Right ventricle myocardium inferior (tissue), 1 donor: ENCODE measurements at regions not wholly inside any gene's neighbourhood (a gene's known extent, or its start where the extent isn't known, plus 50 kb on each side); places are given as distances from the start of the nearest gene placed in this dataset.
"Not testable (repeated sequence)": the region's sequence is repeated elsewhere in the genome, so short reads cannot be mapped to it uniquely, and the experiment has no call there.

ENCODE experiments used
- ATAC-seq: fragments of 200-7000 bp; cut with Tn5 transposase; one replicate; pipeline ENCODE4 v1.9.1; 2020; ENCODE audit warnings: mild to moderate bottlenecking, moderate library complexity
- DNase-seq: peaks from one replicate; pipeline ENCODE4 v3.0.0; 2021; ENCODE audit errors: missing footprints
- intact Hi-C: fragments of 100-400 bp; cut with DNase I; formaldehyde crosslinking; loops from one replicate; pipeline ENCODE4 v1.11.0; 2022
- donor health status: DM: no; HTN: yes; CAD: no; lungs with severe emphysema.

DNA sequence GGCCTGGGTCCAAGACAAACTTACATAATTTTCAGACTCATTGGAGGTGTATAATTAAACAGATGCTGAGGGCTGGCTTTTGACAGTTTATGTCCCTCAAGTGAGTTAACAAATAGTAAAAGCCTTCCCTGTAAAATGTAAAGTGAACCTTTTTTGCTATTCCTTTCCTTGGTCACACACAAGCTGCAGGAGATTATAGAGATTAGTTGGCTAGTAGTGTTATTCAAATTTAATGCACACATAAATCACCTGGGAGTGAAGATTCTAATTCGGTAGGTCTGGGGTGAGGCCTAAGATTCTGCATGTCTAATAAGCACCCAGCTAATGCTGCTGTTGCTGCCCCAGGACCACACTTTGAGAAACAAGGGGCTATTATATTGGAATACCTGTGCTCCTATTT lies 206.2 kb upstream of the SSTR1 start:
- intact Hi-C loops: no loop called here
- no peak for ATAC-seq

DNA sequence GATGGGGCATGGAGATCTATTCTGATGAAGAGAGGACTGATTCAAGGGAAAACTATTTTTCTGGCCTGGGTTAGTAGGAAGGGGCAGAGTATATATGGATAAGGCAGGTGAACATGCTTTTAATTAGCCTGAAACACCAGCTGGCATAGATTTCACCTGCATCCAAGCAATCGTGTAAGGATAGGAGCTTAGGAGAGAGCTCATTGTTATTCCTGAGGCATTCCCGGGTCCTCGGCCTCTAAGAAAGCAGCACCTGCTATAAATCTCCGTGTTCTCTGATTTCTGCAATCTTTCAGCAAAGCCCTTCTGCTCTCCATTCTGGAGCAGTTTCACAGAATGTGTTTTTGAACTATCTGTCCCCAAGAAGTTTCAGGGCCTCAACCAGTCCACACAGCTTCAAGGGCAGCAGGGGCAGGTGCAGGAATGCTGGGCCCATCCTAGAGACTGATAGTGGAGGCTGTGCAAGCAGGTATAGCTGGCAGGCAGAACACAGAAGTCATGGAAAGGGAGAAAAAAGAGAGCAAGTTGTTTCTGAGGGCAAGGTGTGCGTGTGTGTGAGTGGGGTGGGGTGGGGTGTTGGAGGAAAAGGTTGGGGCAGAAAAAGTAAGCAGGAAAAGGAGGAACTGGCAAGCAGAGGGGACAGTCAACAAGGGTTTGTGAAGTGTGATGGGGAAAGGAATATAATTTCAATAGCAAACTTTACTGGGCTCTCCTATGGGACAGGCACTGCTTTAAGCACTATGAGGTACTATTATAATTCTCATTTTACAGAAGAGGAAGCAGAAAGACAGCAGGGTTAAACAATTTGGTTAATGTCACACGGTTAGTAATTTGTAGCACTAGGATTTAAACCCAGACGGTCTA lies 203.7 kb upstream of the SSTR1 start:
- intact Hi-C loops: no loop called here
- DNase-seq: no peak
- no peak for ATAC-seq

More for the DNA sequence above, 206.2 kb upstream of the SSTR1 start:
- no peak for DNase-seq

DNA sequence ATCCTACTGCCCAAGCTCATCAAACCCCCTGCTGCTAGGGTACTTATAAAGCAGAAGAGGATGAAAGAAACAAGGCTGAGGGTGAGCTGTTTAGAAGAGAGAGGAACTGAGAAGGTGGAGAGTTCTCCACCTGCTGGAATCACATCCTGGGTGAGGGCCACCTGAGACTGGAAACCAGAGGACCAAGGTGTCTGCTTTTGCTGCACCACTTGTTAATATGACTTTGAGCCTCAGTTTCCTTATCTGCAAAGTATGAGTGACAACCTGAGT lies 203.2 kb upstream of the SSTR1 start:
- intact Hi-C loops: no loop called here
- no peak for ATAC-seq

DNA sequence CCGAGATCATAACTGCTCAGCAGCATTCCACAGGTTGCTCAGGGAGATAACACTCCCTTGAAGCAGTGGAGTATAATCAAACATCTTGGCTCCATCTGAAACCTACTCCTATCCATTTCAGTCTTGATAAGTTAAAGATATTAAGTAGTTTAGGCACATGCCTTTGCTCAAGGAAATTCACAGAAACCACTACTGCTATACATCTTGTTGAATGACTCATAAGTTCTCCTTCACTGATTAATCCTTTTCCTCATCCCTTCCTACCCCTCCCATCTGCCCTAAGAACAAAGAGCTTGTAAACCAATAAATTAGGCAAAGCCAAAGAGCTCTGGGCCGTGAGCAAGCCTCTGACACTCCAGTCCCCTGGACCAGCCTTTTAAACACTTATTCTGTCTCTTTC lies 196.5 kb upstream of the SSTR1 start:
- DNase-seq, ATAC-seq, intact Hi-C loops: not testable (repeated sequence)

More for the DNA sequence above, 203.2 kb upstream of the SSTR1 start:
- DNase-seq: no peak

DNA sequence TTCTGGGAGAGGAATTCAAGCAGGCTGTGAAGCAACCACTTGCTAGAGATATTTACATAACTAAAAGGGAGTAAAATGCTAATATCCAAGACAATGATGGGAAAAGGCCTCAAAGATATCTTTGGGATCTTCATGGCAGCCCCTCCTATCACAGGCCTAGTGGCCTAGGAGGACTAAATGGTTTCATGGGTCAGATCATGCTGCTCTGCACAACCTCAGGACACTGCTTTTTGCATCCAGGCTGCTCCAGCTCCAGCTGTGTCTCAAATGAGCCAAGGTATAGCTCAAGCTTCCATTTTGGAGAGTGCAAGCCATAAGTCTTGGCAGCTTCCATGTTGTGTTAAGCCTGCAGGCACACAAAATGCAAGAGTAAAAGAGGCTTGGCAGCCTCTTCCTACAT lies 195.6 kb upstream of the SSTR1 start:
- intact Hi-C loops: no loop called here
- no peak for ATAC-seq
- DNase-seq: no peak

DNA sequence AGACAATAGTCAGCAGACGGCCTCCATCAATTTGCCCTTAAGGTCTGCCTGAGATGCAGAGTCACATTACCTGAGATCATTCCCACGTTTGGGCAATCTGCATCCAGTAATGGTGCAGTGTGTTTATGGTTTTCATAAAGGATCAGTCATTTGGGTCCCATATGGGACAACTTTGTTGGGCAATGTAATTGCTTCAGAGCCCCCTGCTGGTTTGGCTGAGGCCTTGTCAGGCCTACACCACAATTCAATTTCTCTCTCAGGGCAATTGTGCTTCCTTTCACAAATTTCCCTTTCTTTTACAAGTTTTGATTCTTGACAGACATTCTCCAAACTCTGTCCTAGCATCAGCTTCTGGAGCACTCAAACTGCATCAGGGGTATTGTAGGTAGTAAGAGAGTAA lies 191.2 kb upstream of the SSTR1 start:
- no peak for ATAC-seq
- intact Hi-C loops: no loop called here
- no peak for DNase-seq

DNA sequence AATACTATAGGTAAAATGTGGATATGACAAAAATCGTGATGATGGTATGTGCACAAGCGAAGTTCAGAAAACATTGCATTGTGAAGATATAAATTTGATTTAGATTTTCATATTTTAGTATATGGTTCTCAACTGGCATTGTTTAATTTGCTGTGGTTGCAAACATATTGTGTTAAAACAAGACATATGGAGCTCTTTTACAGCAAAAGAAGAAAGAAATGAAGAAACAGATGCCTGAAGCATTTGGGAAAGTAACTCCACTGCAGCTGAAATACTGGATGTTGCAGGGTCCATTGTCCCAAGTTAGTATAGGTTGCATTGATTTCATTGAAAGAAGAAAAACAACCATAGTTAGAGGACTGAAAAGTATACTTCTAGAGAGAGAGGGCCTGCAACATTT lies 185.8 kb upstream of the SSTR1 start:
- no peak for DNase-seq
- intact Hi-C loops: no loop called here
- no peak for ATAC-seq

DNA sequence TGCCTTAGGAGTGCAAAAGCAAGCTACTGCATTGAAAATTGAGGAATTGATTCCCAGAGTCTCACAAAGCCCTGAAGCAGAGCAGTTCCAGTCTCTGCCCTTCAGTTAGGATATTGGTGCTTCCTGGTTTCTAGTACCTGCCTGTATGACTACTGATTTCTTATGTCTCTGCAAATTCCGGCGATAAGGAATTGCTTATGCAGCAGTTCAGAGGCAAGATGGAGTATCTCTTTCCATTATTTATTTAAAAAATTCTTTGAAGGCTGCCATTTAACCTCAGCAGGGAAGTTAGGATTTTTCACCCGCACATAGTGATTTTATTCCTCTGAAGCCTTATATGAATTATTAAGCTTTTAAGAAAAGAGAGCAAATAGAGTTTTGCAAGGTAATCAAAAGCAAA lies 184.9 kb upstream of the SSTR1 start:
- ATAC-seq (no peak), DNase-seq (no peak)
- intact Hi-C loops: no loop called here

DNA sequence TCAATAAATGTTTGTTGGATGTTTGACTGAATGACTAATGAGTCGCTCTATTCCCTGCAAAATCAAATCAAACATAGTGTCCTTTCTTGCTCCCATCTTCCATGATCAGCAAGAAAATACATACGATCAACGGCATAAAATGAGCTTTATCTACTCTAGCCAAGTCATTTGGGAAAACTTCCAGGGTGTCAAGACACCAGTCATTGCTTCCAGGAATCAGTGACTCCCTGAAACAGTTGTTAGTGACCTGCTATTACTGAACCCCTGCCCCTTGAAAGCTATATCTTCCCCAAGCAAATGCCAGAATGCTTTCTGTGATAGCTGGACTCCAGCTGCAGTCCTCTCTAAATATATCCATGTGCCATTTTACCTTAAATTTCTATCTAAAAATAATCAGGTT lies 169.5 kb upstream of the SSTR1 start:
- DNase-seq (no peak), ATAC-seq (no peak)
- intact Hi-C loops: no loop called here

DNA sequence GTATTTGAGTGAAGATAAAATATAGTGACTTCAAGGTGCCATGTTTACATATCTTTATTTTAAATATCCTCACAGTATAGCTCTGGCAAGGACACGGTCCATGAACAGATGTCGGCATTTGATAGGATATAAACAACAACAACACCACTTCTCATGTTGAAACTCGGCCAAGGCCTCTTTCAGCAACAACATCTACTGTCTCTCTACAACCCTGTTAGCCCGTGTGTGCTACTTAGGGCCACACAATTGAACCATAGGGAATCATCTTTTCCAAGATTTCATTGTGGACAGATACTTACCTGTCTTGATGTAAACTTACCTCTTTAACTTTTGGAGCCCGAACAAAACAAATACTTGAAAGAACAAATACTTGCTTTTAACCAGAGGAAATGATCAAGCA lies 168.7 kb upstream of the SSTR1 start:
- ATAC-seq: no peak
- intact Hi-C loops: no loop called here

DNA sequence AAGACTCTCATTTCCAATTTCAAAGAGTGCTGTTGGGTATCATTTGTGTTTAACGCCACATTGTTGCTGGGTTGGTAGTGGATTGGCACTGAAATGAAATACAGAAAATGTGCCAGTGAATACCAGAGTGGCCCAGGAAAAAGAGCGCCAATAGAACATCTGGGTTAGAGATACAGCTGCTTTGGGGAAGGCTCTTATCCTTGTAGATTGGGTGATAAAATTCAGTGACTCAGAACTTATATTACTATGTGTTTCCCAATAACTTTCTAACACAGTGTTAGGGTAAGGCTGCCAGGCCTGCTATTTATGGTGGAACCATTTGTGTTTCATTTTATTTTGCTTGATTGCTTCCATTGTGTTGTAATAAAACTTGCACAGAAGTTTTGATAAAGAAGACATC lies 168.2 kb upstream of the SSTR1 start:
- ATAC-seq (no peak), DNase-seq (no peak)
- intact Hi-C loops: no loop called here

More for the DNA sequence above, 168.7 kb upstream of the SSTR1 start:
- no peak for DNase-seq

DNA sequence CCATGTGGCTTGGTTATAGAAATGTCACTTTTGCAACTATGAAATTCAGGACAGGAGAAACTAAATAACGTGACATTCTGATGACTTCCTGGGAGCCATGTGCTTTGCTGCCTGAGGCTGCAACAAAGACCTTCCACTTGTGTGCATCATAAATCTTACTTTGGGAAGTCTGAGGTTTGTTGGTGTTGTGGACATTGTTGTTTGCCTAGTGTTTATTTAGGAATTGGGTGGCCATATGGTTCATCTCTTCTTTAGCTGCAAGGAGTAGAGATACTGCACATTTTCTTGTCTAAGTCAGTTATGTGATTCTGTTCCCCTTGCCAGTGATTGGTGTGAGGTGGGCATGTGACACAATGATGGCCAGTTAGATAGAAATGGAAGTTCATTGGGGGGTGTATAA lies 167.3 kb upstream of the SSTR1 start:
- no peak for DNase-seq
- ATAC-seq: no peak
- intact Hi-C loops: no loop called here

DNA sequence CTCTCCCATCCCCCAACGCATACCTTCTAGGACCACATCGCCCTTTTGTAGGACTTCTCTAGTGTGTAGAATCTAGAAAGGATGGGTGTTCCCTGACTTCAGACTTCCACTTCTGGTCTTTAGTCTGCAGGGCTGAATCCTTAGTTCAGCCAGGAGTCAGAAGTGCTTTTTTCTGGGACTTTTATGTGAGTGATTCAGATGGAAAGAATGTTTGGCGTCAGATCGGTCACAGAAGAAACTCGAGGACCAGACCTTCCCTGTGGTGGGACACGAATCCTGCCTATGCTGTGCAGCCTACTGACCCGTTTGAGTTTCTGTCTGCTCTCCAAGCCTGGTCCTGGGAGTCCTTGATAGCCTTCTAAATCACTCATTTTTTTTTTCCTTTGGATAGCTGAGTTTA lies 165.4 kb upstream of the SSTR1 start:
- DNase-seq (no peak), ATAC-seq (no peak)
- intact Hi-C loops: no loop called here

DNA sequence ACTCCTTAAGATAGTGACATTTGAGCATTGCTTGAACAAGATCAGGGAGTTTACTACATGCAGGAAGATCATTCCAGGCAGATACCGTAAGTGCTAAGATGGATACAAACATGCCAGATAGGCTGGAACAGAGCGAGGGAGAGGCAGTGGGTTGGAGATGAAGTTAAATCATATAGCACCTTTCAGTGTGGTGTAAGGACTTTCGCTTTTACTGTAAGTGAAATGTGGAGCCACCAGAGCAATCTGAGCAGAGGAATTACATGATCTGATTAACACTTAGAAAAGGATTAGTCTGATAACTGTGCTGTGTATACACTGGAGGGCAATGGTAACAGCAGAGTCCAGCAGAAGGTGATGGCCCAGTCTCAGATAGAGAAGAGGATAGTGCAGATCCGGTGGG lies 163.0 kb upstream of the SSTR1 start:
- intact Hi-C loops: no loop called here
- no peak for DNase-seq
- ATAC-seq: no peak

DNA sequence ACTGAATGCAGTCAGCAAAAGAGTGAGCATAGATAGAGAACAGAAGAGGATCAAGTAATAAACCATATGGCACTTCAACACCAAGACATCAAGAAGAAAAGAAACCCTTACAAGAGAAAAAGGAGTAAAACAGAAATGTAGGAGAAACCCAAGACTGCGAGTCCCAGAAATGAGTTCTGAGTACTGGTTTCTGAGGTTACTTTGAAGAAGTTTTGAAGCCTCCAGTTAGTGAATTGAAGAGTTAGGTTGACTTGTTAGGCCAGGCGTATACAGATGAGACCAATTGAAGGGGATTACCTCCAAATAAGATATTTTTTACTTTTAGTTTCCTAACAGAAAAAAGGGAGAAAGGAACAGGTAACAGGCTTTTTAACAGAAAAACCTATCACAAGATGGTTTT lies 162.2 kb upstream of the SSTR1 start:
- intact Hi-C loops: no loop called here
- no peak for ATAC-seq
- no peak for DNase-seq

DNA sequence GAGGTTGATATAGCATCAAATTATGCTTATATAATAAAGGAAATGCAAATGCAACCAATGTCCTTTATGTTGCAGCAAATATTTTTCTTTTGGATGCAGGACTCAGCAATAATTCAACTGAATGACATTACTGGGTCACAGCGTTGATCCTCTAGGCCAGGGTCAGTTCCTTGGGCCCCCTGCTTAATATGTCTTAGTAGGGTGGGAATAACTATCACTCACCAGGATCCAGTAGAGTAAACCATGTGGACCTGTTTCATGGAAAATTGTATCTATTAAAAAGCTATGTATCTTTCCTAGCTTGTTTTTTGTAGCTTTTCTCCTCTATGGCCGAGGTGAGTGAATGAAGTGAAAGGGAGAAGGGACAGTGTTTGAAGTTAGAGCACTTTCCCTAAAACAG lies 161.5 kb upstream of the SSTR1 start:
- intact Hi-C loops: no loop called here
- DNase-seq: no peak
- ATAC-seq: no peak

DNA sequence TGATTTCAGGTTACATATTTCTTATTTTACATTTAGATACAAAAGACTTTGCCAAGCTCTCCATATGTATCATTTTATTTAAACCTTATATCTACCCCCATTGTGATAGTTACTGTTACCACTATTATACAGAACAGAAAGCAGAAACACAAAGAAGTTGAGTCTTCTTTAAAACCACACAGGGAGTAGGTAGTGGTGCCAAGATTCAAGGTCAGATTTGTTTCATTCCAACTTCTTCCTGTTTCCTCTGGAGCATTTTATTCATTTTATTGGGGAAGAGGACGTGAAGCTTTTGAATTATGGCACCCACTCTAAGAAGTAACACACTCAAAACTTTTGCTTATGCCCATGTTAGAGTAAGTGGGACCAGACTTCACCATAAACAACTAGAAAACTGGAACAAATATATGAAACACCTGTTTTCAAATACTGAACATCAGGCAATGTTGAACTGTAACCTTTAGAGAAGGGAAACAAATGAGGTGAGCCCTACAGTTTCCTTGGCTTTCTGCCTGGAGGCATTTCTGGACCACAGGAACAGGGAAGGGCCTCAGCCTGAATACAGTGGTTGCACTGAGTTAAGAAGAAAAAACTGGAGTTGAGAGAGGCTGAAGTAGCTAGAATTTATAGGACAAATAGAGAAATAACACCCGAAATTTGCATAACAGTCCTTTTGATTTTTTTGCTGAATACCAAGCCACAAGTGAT lies 160.4 kb upstream of the SSTR1 start:
- ATAC-seq (no peak), DNase-seq (no peak)
- intact Hi-C loops: no loop called here

DNA sequence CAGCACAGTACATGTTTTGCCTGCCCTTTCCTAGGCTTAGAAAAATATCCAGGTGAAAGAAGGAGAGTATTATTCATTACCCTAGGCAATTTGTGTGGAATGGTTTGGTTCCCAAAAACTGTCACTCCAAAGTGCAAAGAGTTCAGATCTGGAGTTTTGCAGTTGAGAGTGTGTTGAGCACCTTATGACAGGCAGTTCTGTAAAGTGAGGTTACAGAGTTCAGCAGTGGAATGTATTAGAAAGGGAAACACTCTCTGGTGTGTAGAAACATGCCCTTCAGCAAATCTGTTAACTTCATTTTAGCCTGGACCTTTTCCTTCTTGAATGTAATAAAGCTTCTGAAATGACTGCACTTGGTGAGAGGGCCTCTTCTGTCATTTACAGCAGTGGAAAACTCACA lies 154.0 kb upstream of the SSTR1 start:
- ATAC-seq: no peak
- intact Hi-C loops: no loop called here
- DNase-seq: no peak

DNA sequence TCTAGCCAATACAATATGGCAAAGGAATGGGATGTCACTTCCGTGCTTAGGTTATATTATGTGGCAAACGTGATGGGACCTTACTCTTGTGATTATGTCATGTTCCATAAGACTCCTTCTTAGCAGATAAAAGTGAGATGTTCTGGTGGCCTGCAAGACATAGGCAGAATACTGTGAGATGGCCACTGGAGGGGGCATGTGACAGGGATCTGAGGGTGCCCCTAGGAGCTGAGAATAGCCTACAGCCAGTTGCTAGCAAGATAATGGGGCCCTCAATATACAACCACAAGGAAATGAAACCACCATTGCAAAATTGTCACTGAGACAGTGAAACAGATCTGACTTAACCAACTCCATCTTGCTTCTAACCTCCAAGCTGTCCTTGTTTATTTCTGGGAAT lies 151.4 kb upstream of the SSTR1 start:
- intact Hi-C loops: no loop called here
- DNase-seq: no peak
- no peak for ATAC-seq

DNA sequence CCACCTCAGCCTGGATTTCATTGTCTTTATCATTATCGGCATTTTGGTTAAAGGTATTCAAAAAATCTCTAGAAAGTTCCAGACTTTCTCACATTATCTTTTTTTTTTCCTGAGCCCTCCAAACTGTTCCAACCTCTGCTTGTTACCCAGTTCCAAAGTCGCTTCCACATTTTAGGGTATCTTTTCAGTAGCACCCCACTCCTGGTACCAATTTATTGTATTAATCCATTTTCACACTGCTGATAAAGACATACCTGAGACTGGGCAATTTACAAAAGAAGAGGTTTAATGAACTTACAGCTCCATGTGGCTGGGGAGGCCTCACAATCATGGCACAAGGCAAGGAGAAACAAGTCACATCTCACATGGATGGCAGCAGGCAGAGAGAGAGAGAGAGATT lies 145.5 kb upstream of the SSTR1 start:
- intact Hi-C loops, DNase-seq, ATAC-seq: not testable (repeated sequence)
